Left hindlimb (tissue), 1 donor: ENCODE measurements at regions not wholly inside any gene's neighbourhood (a gene's known extent, or its start where the extent isn't known, plus 50 kb on each side); places are given as distances from the start of the nearest gene placed in this dataset.
"Not testable (repeated sequence)": the region's sequence is repeated elsewhere in the genome, so short reads cannot be mapped to it uniquely, and the experiment has no call there.

Source experiments
- DNase-seq: peaks from one replicate; pipeline ENCODE4 v3.0.0-alpha.2; 2018

- not testable (repeated sequence) for DNase-seq
Measured at GRCh38 chr4:79659308-79659870, 251.4 kb upstream of the GK2 start.

GRCh38 chr4:79657379-79657778, 249.4 kb upstream of the GK2 start:
- no peak for DNase-seq

- DNase-seq, result peak; percentile 23
Measured at GRCh38 chr4:79653871-79654270, 245.8 kb upstream of the GK2 start.

- no peak for DNase-seq
Measured at GRCh38 chr4:79652738-79653137, 244.7 kb upstream of the GK2 start.

GRCh38 chr4:79652232-79652631, 244.2 kb upstream of the GK2 start:
- DNase-seq, result no peak

GRCh38 chr4:79651456-79651855, 243.4 kb upstream of the GK2 start:
- DNase-seq, result no peak

GRCh38 chr4:79650794-79651431, 242.9 kb upstream of the GK2 start:
- no peak for DNase-seq

GRCh38 chr4:79650217-79650616, 242.2 kb upstream of the GK2 start:
- no peak for DNase-seq

- DNase-seq, result no peak
Measured at GRCh38 chr4:79645942-79646341, 237.9 kb upstream of the GK2 start.

- no peak for DNase-seq
Measured at GRCh38 chr4:79638735-79639134, 230.7 kb upstream of the GK2 start.

GRCh38 chr4:79636991-79637390, 229.0 kb upstream of the GK2 start:
- DNase-seq, result no peak

- no peak for DNase-seq
Measured at GRCh38 chr4:79634111-79634510, 226.1 kb upstream of the GK2 start.

GRCh38 chr4:79632114-79632513, 224.1 kb upstream of the GK2 start:
- no peak for DNase-seq

GRCh38 chr4:79626611-79627010, 218.6 kb upstream of the GK2 start:
- DNase-seq, result no peak

- DNase-seq, result no peak
Measured at GRCh38 chr4:79626101-79626500, 218.1 kb upstream of the GK2 start.

- DNase-seq, result no peak
Measured at GRCh38 chr4:79625361-79625760, 217.3 kb upstream of the GK2 start.

- DNase-seq, result no peak
Measured at GRCh38 chr4:79623021-79623870, 215.2 kb upstream of the GK2 start.

GRCh38 chr4:79621061-79621460, 213.0 kb upstream of the GK2 start:
- no peak for DNase-seq

- no peak for DNase-seq
Measured at GRCh38 chr4:79620617-79621016, 212.6 kb upstream of the GK2 start.

- no peak for DNase-seq
Measured at GRCh38 chr4:79613269-79613935, 205.4 kb upstream of the GK2 start.

GRCh38 chr4:79611026-79611425, 203.0 kb upstream of the GK2 start:
- no peak for DNase-seq

- no peak for DNase-seq
Measured at GRCh38 chr4:79609817-79610216, 201.8 kb upstream of the GK2 start.

- no peak for DNase-seq
Measured at GRCh38 chr4:79607979-79608378, 200.0 kb upstream of the GK2 start.

- DNase-seq, result no peak
Measured at GRCh38 chr4:79604152-79604551, 196.1 kb upstream of the GK2 start.
